Neural cell (in vitro differentiated cells): ENCODE measurements at regions not wholly inside any gene's neighbourhood (a gene's known extent, or its start where the extent isn't known, plus 50 kb on each side); places are given as distances from the start of the nearest gene placed in this dataset.

ENCODE experiments used
- H2AFZ ChIP-seq: fragments of 200-600, 300-800 bp; sonication (generic), shearing (Covaris generic); 2 replicates; pipeline ENCODE4 v1.6.0; 2014; ENCODE audit warnings: low read depth, mild to moderate bottlenecking, antibody characterized with exemption, low read length, moderate library complexity
- H3F3A ChIP-seq: fragments of 200-600 bp; shearing (Covaris generic); 2 replicates; pipeline ENCODE4 v1.6.1; 2016; ENCODE audit warnings: mild to moderate bottlenecking, moderate library complexity, mixed read lengths, antibody characterized with exemption, low read length; ENCODE audit not compliant: insufficient read depth, poor library complexity, severe bottlenecking
- H3K27ac ChIP-seq: fragments of 200-600, 300-800 bp; sonication (generic), shearing (Covaris generic); 2 replicates; pipeline ENCODE4 v1.5.1; 2014; ENCODE audit warnings: mild to moderate bottlenecking, low read length, moderate library complexity
- H3K27me3 ChIP-seq: fragments of 300-800, 200-600 bp; sonication (generic), shearing (Covaris generic); 2 replicates; pipeline ENCODE4 v1.6.0; 2014; ENCODE audit warnings: mild to moderate bottlenecking, low read depth, low read length, moderate library complexity; ENCODE audit not compliant: insufficient read depth
- H3K36me3 ChIP-seq: fragments of 300-800, 200-600 bp; sonication (generic), shearing (Covaris generic); 2 replicates; pipeline ENCODE4 v1.5.1; 2014; ENCODE audit warnings: mild to moderate bottlenecking, antibody characterized with exemption, low read length, moderate library complexity; ENCODE audit not compliant: insufficient read depth
- H3K4me2 ChIP-seq: fragments of 300-800, 200-600 bp; sonication (generic), shearing (Covaris generic); 2 replicates; pipeline ENCODE4 v1.6.0; 2014; ENCODE audit warnings: mild to moderate bottlenecking, low read length
- H3K4me3 ChIP-seq: fragments of 300-800, 200-600 bp; sonication (generic), shearing (Covaris generic); 2 replicates; pipeline ENCODE4 v1.5.1; 2014; ENCODE audit warnings: mild to moderate bottlenecking, low read length, moderate library complexity
- H3K79me2 ChIP-seq: fragments of 200-600 bp; shearing (Covaris generic); replicated peaks from 2 replicates; pipeline ENCODE4 v1.6.0; 2014; ENCODE audit warnings: mild to moderate bottlenecking, low read length, moderate library complexity; ENCODE audit not compliant: insufficient read depth
- H3K9ac ChIP-seq: fragments of 300-800, 200-600 bp; sonication (generic), shearing (Covaris generic); 2 replicates; pipeline ENCODE4 v1.6.1; 2016; ENCODE audit warnings: mild to moderate bottlenecking, low read length, mixed read lengths
- H3K9me2 ChIP-seq: fragments of 200-600 bp; shearing (Covaris generic); 2 replicates; pipeline ENCODE4 v1.6.1; 2016; ENCODE audit warnings: mild to moderate bottlenecking, low read length, mixed read lengths; ENCODE audit not compliant: insufficient read depth
- H3K9me3 ChIP-seq: fragments of 200-600, 300-800 bp; sonication (generic), shearing (Covaris generic); 2 replicates; pipeline ENCODE4 v1.6.1; 2016; ENCODE audit warnings: mild to moderate bottlenecking, mixed run types, low read length, moderate library complexity, mixed read lengths
- H4K20me1 ChIP-seq: fragments of 200-600 bp; shearing (Covaris generic); 2 replicates; pipeline ENCODE4 v1.6.1; 2016; ENCODE audit warnings: mild to moderate bottlenecking, mixed run types; ENCODE audit not compliant: insufficient read depth
- CTCF ChIP-seq: fragments of 450-650 bp; IDR thresholded peaks from 2 replicates; pipeline ENCODE4 v1.5.1; 2014; ENCODE audit warnings: antibody characterized with exemption, mild to moderate bottlenecking, moderate library complexity; ENCODE audit not compliant: poor library complexity, severe bottlenecking
- EP300 ChIP-seq: fragments of 450-650 bp; conservative IDR thresholded peaks from 2 replicates; pipeline ENCODE4 v1.6.1; 2014; ENCODE audit warnings: antibody characterized with exemption, mild to moderate bottlenecking, moderate library complexity; ENCODE audit not compliant: poor library complexity, severe bottlenecking
- EZH2 ChIP-seq: fragments of 200-600, 300-800 bp; shearing (Covaris generic), sonication (generic); IDR thresholded peaks from 2 replicates; pipeline ENCODE4 v1.6.1; 2014; ENCODE audit warnings: antibody characterized with exemption, low read length, borderline replicate concordance, mild to moderate bottlenecking; ENCODE audit not compliant: insufficient read depth, poor library complexity, severe bottlenecking
- MXI1 ChIP-seq: fragments of 450-650 bp; conservative IDR thresholded peaks from 2 replicates; pipeline ENCODE4 v1.6.1; 2014; ENCODE audit warnings: antibody characterized with exemption, mild to moderate bottlenecking; ENCODE audit not compliant: poor library complexity, severe bottlenecking
- POLR2AphosphoS5 ChIP-seq: IDR thresholded peaks from 2 replicates; pipeline ENCODE4 v1.6.1; 2012
- RAD21 ChIP-seq: fragments of 450-650 bp; conservative IDR thresholded peaks from 2 replicates; pipeline ENCODE4 v1.6.1; 2014; ENCODE audit warnings: antibody characterized with exemption, mild to moderate bottlenecking, moderate library complexity
- REST ChIP-seq: IDR thresholded peaks from 2 replicates; pipeline ENCODE4 v1.6.1; 2012; ENCODE audit warnings: borderline replicate concordance
- SMC3 ChIP-seq: fragments of 450-650 bp; conservative IDR thresholded peaks from 2 replicates; pipeline ENCODE4 v1.6.1; 2014; ENCODE audit warnings: antibody characterized with exemption, mild to moderate bottlenecking, moderate library complexity; ENCODE audit not compliant: poor library complexity
- TAF1 ChIP-seq: IDR thresholded peaks from 2 replicates; pipeline ENCODE4 v1.6.1; 2012; ENCODE audit warnings: low read depth

GRCh38 chr5:147057051-147057450 lies 177.8 kb upstream of the STK32A start:
- H3K27me3 ChIP-seq, result no peaks in the 10 kb centered on the region
- H3K9me2 ChIP-seq, result no peaks in the 10 kb centered on the region
- no peak overlapping the region for H3K9ac ChIP-seq
- no peak overlapping the region for H3K4me2 ChIP-seq
- no peaks in the 10 kb centered on the region for H4K20me1 ChIP-seq
- H3K36me3 ChIP-seq, result no peaks in the 10 kb centered on the region
- H3K4me3 ChIP-seq, result no peak overlapping the region
- H3K9me3 ChIP-seq, result no peaks in the 10 kb centered on the region
- no peak for TF ChIP-seq TAF1
- TF ChIP-seq CTCF, result no peak
- no peak for TF ChIP-seq RAD21
- TF ChIP-seq EP300, result no peak
- no peak for TF ChIP-seq EZH2
- TF ChIP-seq POLR2AphosphoS5, result no peak
- TF ChIP-seq SMC3, result no peak
- TF ChIP-seq MXI1, result no peak
- no peak for TF ChIP-seq REST
- H3K79me2 ChIP-seq, result no peaks in the 10 kb centered on the region
- H3K27ac ChIP-seq, result no peak overlapping the region
- H2AFZ ChIP-seq, result no peak overlapping the region
- no peaks in the 10 kb centered on the region for H3F3A ChIP-seq

GRCh38 chr5:147061431-147061830 lies 173.4 kb upstream of the STK32A start:
- Histone ChIP-seq H3K36me3 (no peaks in the 10 kb centered on the region), H3K27me3 (no peaks in the 10 kb centered on the region), H3K27ac (no peak overlapping the region), H3K9ac (no peak overlapping the region), H3K9me3 (no peaks in the 10 kb centered on the region), H3F3A (no peaks in the 10 kb centered on the region), H2AFZ (no peak overlapping the region), H3K4me3 (no peak overlapping the region), H4K20me1 (no peaks in the 10 kb centered on the region), H3K79me2 (no peaks in the 10 kb centered on the region), H3K9me2 (no peaks in the 10 kb centered on the region), H3K4me2 (no peak overlapping the region)
- TF ChIP-seq EZH2 (no peak), RAD21 (no peak)

- no peaks in the 10 kb centered on the region for H3K79me2 ChIP-seq
- H3F3A ChIP-seq, result no peaks in the 10 kb centered on the region
- H3K27ac ChIP-seq, result no peak overlapping the region
- TF ChIP-seq EZH2 (no peak), SMC3 (no peak), EP300 (no peak), POLR2AphosphoS5 (no peak), MXI1 (no peak), REST (no peak), RAD21 (no peak), CTCF (no peak), TAF1 (no peak)
- no peak overlapping the region for H3K4me2 ChIP-seq
- H4K20me1 ChIP-seq, result no peaks in the 10 kb centered on the region
- H3K36me3 ChIP-seq, result no peaks in the 10 kb centered on the region
- no peaks in the 10 kb centered on the region for H3K27me3 ChIP-seq
- H3K4me3 ChIP-seq, result no peak overlapping the region
- no peaks in the 10 kb centered on the region for H3K9me3 ChIP-seq
- H3K9me2 ChIP-seq, result no peaks in the 10 kb centered on the region
- no peak overlapping the region for H2AFZ ChIP-seq
- H3K9ac ChIP-seq, result no peak overlapping the region
Measured at GRCh38 chr5:147062427-147062826, 172.4 kb upstream of the STK32A start.
